ENCODE measurements at regions not wholly inside any gene's neighbourhood (a gene's known extent, or its start where the extent isn't known, plus 50 kb on each side); places are given as distances from the start of the nearest gene placed in this dataset.

DNA sequence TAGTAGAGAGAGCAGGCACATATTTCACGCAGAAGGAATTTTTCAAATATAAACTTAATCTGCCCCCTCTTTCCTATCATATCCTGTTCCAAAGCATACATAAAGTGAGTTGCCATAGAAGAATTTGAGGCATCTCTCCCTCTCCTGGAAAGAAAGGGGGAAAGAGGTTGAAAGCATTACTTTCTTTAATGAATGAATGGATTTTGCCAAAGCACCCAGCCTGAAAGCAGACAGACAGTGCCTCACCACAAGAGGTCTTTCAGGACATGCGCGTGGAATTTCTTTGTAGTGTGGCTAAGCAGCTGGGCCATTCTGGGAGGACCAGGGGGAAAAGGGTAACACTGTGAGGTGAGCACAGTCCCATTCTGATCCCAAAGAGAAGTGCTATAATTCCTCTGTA lies 651.4 kb downstream of the IQCM start:
- no CpG with 5 or more reads among the region's 3 CpGs for WGBS (ENCODE audit: extremely low coverage, insufficient coverage, insufficient read length)
- Histone ChIP-seq H3K4me2 (ENCODE audit: low read length) (no peak overlapping the region), H4K91ac (ENCODE audit: low read depth, low read length) (no peak overlapping the region), H3K9me3 (ENCODE audit: insufficient read depth, low read depth, low read length) (no peaks in the 10 kb centered on the region), H3K4ac (ENCODE audit: low read depth, low read length) (no peak overlapping the region), H3K4me3 (ENCODE audit: low read depth, low read length) (no peak overlapping the region), H2AFZ (ENCODE audit: insufficient read depth, low read length, poor library complexity) (no peak overlapping the region), H2AK5ac (ENCODE audit: low read length) (no peak overlapping the region), H3K27ac (ENCODE audit: low read depth, low read length) (no peak overlapping the region), H4K12ac (ENCODE audit: low read depth, low read length) (no peak overlapping the region), H3K9ac (ENCODE audit: low read length) (no peak overlapping the region), H3K18ac (ENCODE audit: low read length) (no peak overlapping the region), H3K79me2 (ENCODE audit: control insufficient read depth, insufficient read depth, low read length, poor library complexity) (no peaks in the 10 kb centered on the region), H3K79me1 (ENCODE audit: low read length) (no peaks in the 10 kb centered on the region), H3K36me3 (ENCODE audit: control insufficient read depth in 1 of 2, insufficient read depth in 2 of 2, low read length in 2 of 2) (no peaks in the 10 kb centered on the region), H3K14ac (ENCODE audit: low read length) (no peak overlapping the region), H2BK5ac (ENCODE audit: low read depth, low read length, poor library complexity) (no peak overlapping the region), H4K8ac (ENCODE audit: low read depth, low read length) (no peak overlapping the region), H3K4me1 (ENCODE audit: control insufficient read depth in 1 of 2, insufficient read depth in 2 of 2, low read length in 2 of 2) (peaks cover 0 to 5% of the 10 kb centered on the region in 2 experiments), H2BK120ac (ENCODE audit: insufficient read depth, low read length, poor library complexity) (no peak overlapping the region), H3K27me3 (ENCODE audit: insufficient read depth, low read length) (no peaks in the 10 kb centered on the region), H2BK12ac (ENCODE audit: low read length) (no peak overlapping the region), H3K23ac (ENCODE audit: low read length) (no peak overlapping the region)
- DNase-seq = no peak

DNA sequence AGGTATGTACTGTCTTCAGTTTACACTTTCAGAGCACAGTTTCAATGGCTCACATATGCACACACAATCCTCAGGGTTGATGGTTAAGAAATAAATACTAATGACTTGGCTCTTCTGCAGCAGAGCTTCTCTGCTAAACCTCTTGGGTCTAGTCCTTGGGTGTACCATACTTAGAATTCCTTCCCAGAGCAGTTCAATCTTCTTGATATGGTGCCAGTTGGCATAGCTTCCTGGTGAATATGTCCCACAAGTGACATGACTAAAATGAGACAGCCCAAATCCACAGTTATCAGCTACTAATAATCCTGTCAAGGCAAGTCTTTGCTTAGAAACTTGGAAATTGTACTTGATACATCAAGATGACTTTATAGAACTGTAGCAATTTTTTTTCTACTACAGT lies 654.4 kb downstream of the IQCM start:
- Histone ChIP-seq H3K14ac (ENCODE audit: low read length) (no peak overlapping the region), H2BK5ac (ENCODE audit: low read depth, low read length, poor library complexity) (no peak overlapping the region), H4K8ac (ENCODE audit: low read depth, low read length) (no peak overlapping the region), H4K12ac (ENCODE audit: low read depth, low read length) (no peak overlapping the region), H3K23ac (ENCODE audit: low read length) (no peak overlapping the region), H3K4ac (ENCODE audit: low read depth, low read length) (no peak overlapping the region), H3K4me1 (ENCODE audit: control insufficient read depth in 1 of 2, insufficient read depth in 2 of 2, low read length in 2 of 2) (peaks cover 0 to 3% of the 10 kb centered on the region in 2 experiments), H3K4me2 (ENCODE audit: low read length) (no peak overlapping the region), H2BK120ac (ENCODE audit: insufficient read depth, low read length, poor library complexity) (no peak overlapping the region), H3K18ac (ENCODE audit: low read length) (no peak overlapping the region), H2AK5ac (ENCODE audit: low read length) (no peak overlapping the region), H3K9ac (ENCODE audit: low read length) (no peak overlapping the region), H3K4me3 (ENCODE audit: low read depth, low read length) (no peak overlapping the region), H3K27me3 (ENCODE audit: insufficient read depth, low read length) (no peaks in the 10 kb centered on the region), H4K91ac (ENCODE audit: low read depth, low read length) (no peak overlapping the region), H2BK12ac (ENCODE audit: low read length) (no peak overlapping the region), H3K27ac (ENCODE audit: low read depth, low read length) (no peak overlapping the region), H3K36me3 (ENCODE audit: control insufficient read depth in 1 of 2, insufficient read depth in 2 of 2, low read length in 2 of 2) (no peaks in the 10 kb centered on the region), H2AFZ (ENCODE audit: insufficient read depth, low read length, poor library complexity) (no peak overlapping the region), H3K79me1 (ENCODE audit: low read length) (no peaks in the 10 kb centered on the region), H3K9me3 (ENCODE audit: insufficient read depth, low read depth, low read length) (no peaks in the 10 kb centered on the region), H3K79me2 (ENCODE audit: control insufficient read depth, insufficient read depth, low read length, poor library complexity) (no peaks in the 10 kb centered on the region)
- no peak for DNase-seq

DNA sequence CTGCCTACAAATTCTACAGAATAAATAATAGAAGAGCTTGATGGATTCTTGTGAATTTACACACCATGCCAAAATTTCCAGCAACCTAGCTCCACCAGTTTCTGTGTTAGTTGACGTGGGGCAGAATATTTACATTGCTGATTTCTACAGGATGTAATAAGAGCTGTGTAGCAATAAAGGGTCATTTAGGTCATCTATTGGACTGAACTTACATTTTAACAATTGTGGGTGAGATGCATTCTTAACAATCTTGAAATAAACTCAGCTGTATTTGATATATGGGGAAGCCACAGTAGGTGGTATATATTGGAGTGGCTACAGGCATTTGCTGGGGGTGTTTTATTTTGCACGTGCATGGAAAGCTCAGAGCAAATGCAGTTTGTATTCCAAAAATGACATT lies 655.3 kb downstream of the IQCM start:
- Histone ChIP-seq H2AK5ac (ENCODE audit: low read length) (no peak overlapping the region), H3K79me1 (ENCODE audit: low read length) (no peaks in the 10 kb centered on the region), H3K27ac (ENCODE audit: low read depth, low read length) (no peak overlapping the region), H4K8ac (ENCODE audit: low read depth, low read length) (no peak overlapping the region), H3K4me2 (ENCODE audit: low read length) (no peak overlapping the region), H3K27me3 (ENCODE audit: insufficient read depth, low read length) (no peaks in the 10 kb centered on the region), H2AFZ (ENCODE audit: insufficient read depth, low read length, poor library complexity) (no peak overlapping the region), H3K4me3 (ENCODE audit: low read depth, low read length) (no peak overlapping the region), H3K23ac (ENCODE audit: low read length) (no peak overlapping the region), H3K36me3 (ENCODE audit: control insufficient read depth in 1 of 2, insufficient read depth in 2 of 2, low read length in 2 of 2) (no peaks in the 10 kb centered on the region), H2BK5ac (ENCODE audit: low read depth, low read length, poor library complexity) (no peak overlapping the region), H3K9me3 (ENCODE audit: insufficient read depth, low read depth, low read length) (no peaks in the 10 kb centered on the region), H4K12ac (ENCODE audit: low read depth, low read length) (no peak overlapping the region), H3K9ac (ENCODE audit: low read length) (no peak overlapping the region), H2BK12ac (ENCODE audit: low read length) (no peak overlapping the region), H4K91ac (ENCODE audit: low read depth, low read length) (no peak overlapping the region), H3K4me1 (ENCODE audit: control insufficient read depth in 1 of 2, insufficient read depth in 2 of 2, low read length in 2 of 2) (peaks cover 0 to 3% of the 10 kb centered on the region in 2 experiments), H3K79me2 (ENCODE audit: control insufficient read depth, insufficient read depth, low read length, poor library complexity) (no peaks in the 10 kb centered on the region), H3K18ac (ENCODE audit: low read length) (no peak overlapping the region), H2BK120ac (ENCODE audit: insufficient read depth, low read length, poor library complexity) (no peak overlapping the region), H3K14ac (ENCODE audit: low read length) (no peak overlapping the region), H3K4ac (ENCODE audit: low read depth, low read length) (no peak overlapping the region)
- WGBS (ENCODE audit: extremely low coverage, insufficient coverage, insufficient read length) = no CpG with 5 or more reads among the region's 2 CpGs
- DNase-seq = no peak

DNA sequence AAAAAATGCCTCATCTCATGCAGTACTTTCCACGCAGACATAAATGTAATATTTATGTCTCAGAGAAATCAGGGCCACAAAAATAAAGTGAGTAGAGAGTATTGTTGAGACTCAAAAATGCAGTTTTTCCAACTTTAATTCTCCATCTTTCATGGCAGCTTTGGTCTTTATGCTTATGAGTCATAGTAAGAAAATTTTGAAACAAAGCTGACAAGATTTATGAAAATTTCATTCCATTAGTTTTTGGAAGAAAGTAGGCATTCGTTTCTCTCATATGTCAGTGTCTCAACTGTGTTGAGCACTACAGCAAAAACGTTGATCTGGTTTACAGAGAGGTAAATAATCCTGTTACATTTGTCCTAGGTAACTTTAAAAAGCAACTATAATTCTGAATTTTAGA lies 656.8 kb downstream of the IQCM start:
- Histone ChIP-seq H3K4ac (ENCODE audit: low read depth, low read length) (no peak overlapping the region), H3K36me3 (ENCODE audit: control insufficient read depth in 1 of 2, insufficient read depth in 2 of 2, low read length in 2 of 2) (no peaks in the 10 kb centered on the region), H3K4me2 (ENCODE audit: low read length) (no peak overlapping the region), H4K91ac (ENCODE audit: low read depth, low read length) (no peak overlapping the region), H3K27ac (ENCODE audit: low read depth, low read length) (no peak overlapping the region), H4K8ac (ENCODE audit: low read depth, low read length) (no peak overlapping the region), H3K9me3 (ENCODE audit: insufficient read depth, low read depth, low read length) (no peaks in the 10 kb centered on the region), H3K79me1 (ENCODE audit: low read length) (no peaks in the 10 kb centered on the region), H2AK5ac (ENCODE audit: low read length) (no peak overlapping the region), H3K9ac (ENCODE audit: low read length) (no peak overlapping the region), H4K12ac (ENCODE audit: low read depth, low read length) (no peak overlapping the region), H3K27me3 (ENCODE audit: insufficient read depth, low read length) (no peaks in the 10 kb centered on the region), H3K4me3 (ENCODE audit: low read depth, low read length) (no peak overlapping the region), H3K79me2 (ENCODE audit: control insufficient read depth, insufficient read depth, low read length, poor library complexity) (no peaks in the 10 kb centered on the region), H3K18ac (ENCODE audit: low read length) (no peak overlapping the region), H2BK5ac (ENCODE audit: low read depth, low read length, poor library complexity) (no peak overlapping the region), H2BK12ac (ENCODE audit: low read length) (no peak overlapping the region), H2BK120ac (ENCODE audit: insufficient read depth, low read length, poor library complexity) (no peak overlapping the region), H3K23ac (ENCODE audit: low read length) (no peak overlapping the region), H3K14ac (ENCODE audit: low read length) (no peak overlapping the region), H3K4me1 (ENCODE audit: control insufficient read depth in 1 of 2, insufficient read depth in 2 of 2, low read length in 2 of 2) (no peaks in the 10 kb centered on the region), H2AFZ (ENCODE audit: insufficient read depth, low read length, poor library complexity) (no peak overlapping the region)
- peak in 1 of 2 donors; percentile 30 for DNase-seq
- no CpG with 5 or more reads among the region's 3 CpGs for WGBS (ENCODE audit: extremely low coverage, insufficient coverage, insufficient read length)

Measured in trophoblast cell (in vitro differentiated cells and primary cell).